Upper lobe of left lung (tissue), 6 donors: ENCODE measurements at regions not wholly inside any gene's neighbourhood (a gene's known extent, or its start where the extent isn't known, plus 50 kb on each side); places are given as distances from the start of the nearest gene placed in this dataset.

Experiments
- ATAC-seq, 2 donors: fragments of 200-7000 bp; cut with Tn5 transposase; one replicate each; pipeline ENCODE4 v1.9.1; 2022; ENCODE audit warnings: mild to moderate bottlenecking in 2 of 2, moderate library complexity in 2 of 2; ENCODE audit not compliant: low FRiP score in 2 of 2
- DNase-seq, 2 donors: peaks; one replicate each; pipeline ENCODE4 v3.0.0-alpha.2; 2019 to 2020
- H3K27ac ChIP-seq, 4 donors: fragments of 200-600 bp; sonication (generic); one replicate each; pipeline ENCODE4 v1.5.1; 2016 to 2019
- H3K27me3 ChIP-seq, 4 donors: fragments of 200-600 bp; sonication (generic); one replicate each; pipeline ENCODE4 v1.5.1; 2017 to 2019
- H3K36me3 ChIP-seq, 4 donors: fragments of 200-600 bp; sonication (generic); one replicate each; pipeline ENCODE4 v1.5.1; 2016 to 2019
- H3K4me1 ChIP-seq, 4 donors: fragments of 200-600 bp; sonication (generic); one replicate each; pipeline ENCODE4 v1.5.1; 2018 to 2019
- H3K4me3 ChIP-seq, 4 donors: fragments of 200-600 bp; sonication (generic); one replicate each; pipeline ENCODE4 v1.5.1; 2017 to 2019; ENCODE audit warnings: mild to moderate bottlenecking in 2 of 4, moderate library complexity in 1 of 4
- H3K9me3 ChIP-seq, 4 donors: fragments of 200-600 bp; sonication (generic); one replicate each; pipeline ENCODE4 v1.5.1; 2018 to 2019
- EP300 ChIP-seq, 4 donors: sonication (generic); formaldehyde crosslinking; IDR thresholded peaks; one replicate each; pipeline ENCODE4 v1.5.1; 2017; ENCODE audit warnings: antibody characterized with exemption in 4 of 4, control low read depth in 2 of 4
- POLR2A ChIP-seq, 4 donors: fragments of 450-650 bp; IDR thresholded peaks; one replicate each; pipeline ENCODE4 v1.5.1; 2016 to 2017; ENCODE audit warnings: antibody characterized with exemption in 4 of 4, mild to moderate bottlenecking in 2 of 4
- POLR2AphosphoS5 ChIP-seq, 2 donors: sonication (generic); formaldehyde crosslinking; IDR thresholded peaks; one replicate each; pipeline ENCODE4 v1.5.1; 2017; ENCODE audit warnings: antibody characterized with exemption in 2 of 2
- WGBS, 2 donors: methylation state at CpG; one replicate each; pipeline ENCODE4 v1.1.5; 2017 to 2018; 5-methylcytosine and 5-hydroxymethylcytosine counted together
- TF ChIP-seq, protein P1 (sequence below), 6 experiments: fragments of 450-650 bp in 4 of 6; fragments of 200-600 bp in 2 of 6; sonication (generic) in 2 of 6; IDR thresholded peaks; one replicate each; pipeline ENCODE4 v1.5.1; 2016 to 2019; ENCODE audit warnings: antibody characterized with exemption in 6 of 6
- donor health status: DM: no; HTN: no; CAD: no; lungs with moderate emphysema.
- donor health status: DM: no; HTN: yes; CAD: no; lungs with severe emphysema.

DNA sequence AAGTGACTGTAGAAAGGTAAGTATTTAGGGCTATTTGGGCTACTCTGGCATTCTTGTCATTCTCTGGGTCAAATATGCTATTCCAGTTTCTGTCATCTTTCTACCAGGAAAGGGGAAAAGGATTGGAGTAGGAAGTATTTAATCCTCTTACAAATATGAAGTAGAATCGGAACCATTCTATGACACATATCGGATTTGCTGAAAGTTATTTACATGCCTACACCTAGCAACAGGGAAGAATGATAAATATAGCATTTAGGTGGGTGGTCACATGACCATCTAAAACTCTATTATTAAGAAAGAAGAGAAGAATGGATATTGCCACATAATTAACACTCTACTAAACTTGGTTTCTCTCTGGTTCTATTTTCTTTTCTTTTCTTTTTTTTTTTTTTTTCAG lies 1353.1 kb downstream of the ZPLD1 start:
- ATAC-seq = no peak
- H3K9me3 ChIP-seq = no peaks in the 10 kb centered on the region
- H3K4me3 ChIP-seq = no peak overlapping the region
- DNase-seq = no peak
- H3K4me1 ChIP-seq = no peaks in the 10 kb centered on the region
- 72 to 81% methylated on average over 2 of the region's 2 CpGs for WGBS, 2 donors
- H3K27ac ChIP-seq = no peak overlapping the region
- TF ChIP-seq EP300 (IDR thresholded peaks at IDR 0.05) = no peak
- TF ChIP-seq POLR2AphosphoS5 (IDR thresholded peaks at IDR 0.05) = no peak
- TF ChIP-seq, protein P1, sequence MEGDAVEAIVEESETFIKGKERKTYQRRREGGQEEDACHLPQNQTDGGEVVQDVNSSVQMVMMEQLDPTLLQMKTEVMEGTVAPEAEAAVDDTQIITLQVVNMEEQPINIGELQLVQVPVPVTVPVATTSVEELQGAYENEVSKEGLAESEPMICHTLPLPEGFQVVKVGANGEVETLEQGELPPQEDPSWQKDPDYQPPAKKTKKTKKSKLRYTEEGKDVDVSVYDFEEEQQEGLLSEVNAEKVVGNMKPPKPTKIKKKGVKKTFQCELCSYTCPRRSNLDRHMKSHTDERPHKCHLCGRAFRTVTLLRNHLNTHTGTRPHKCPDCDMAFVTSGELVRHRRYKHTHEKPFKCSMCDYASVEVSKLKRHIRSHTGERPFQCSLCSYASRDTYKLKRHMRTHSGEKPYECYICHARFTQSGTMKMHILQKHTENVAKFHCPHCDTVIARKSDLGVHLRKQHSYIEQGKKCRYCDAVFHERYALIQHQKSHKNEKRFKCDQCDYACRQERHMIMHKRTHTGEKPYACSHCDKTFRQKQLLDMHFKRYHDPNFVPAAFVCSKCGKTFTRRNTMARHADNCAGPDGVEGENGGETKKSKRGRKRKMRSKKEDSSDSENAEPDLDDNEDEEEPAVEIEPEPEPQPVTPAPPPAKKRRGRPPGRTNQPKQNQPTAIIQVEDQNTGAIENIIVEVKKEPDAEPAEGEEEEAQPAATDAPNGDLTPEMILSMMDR (IDR thresholded peaks at IDR 0.05) = no peak
- TF ChIP-seq POLR2A (IDR thresholded peaks at IDR 0.05) = no peak
- H3K27me3 ChIP-seq = no peaks in the 10 kb centered on the region
- no peaks in the 10 kb centered on the region for H3K36me3 ChIP-seq

DNA sequence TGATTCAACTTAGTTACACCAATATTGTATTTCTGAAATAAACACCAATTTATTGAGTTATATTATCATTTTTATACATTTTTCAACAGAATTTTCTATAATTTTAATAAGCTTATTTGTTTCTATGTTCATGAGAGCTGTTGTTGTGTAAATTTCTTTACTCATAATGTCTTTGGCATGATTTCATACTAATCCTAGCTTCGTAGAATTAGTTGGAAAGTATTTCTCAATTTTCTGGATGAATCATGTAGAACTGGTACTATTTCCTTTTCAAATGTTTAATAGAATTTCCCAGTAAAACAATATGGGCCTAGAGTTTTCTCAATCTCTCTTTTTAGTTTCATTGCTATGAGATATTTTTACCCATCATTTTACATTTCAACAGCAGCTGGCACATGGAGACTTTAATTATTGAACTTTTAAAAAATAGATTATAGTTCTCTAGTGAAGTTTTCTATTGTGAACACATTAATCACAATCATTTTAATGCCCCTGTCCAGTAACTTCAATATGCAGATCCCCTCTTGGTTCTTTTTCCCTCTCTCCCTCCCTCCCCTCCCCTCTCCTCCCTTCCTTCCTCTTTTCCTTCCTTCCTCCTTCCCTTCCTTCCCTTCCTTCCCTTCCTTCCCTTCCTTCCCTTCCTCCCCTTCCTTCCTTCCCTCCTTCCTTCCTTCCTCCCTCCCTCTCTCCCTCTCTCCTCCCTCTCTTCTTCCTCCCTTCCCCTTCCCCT lies 1357.1 kb downstream of the ZPLD1 start:
- 36 to 86% methylated on average over 1 of the region's 1 CpG for WGBS, 2 donors
- no peak overlapping the region for H3K4me3 ChIP-seq
- no peaks in the 10 kb centered on the region for H3K9me3 ChIP-seq
- ATAC-seq = no peak
- H3K27me3 ChIP-seq = no peaks in the 10 kb centered on the region
- H3K27ac ChIP-seq = no peak overlapping the region
- TF ChIP-seq, protein P1 (IDR thresholded peaks at IDR 0.05) = no peak
- TF ChIP-seq EP300 (IDR thresholded peaks at IDR 0.05) (no peak), POLR2AphosphoS5 (IDR thresholded peaks at IDR 0.05) (no peak), POLR2A (IDR thresholded peaks at IDR 0.05) (no peak)
- no peak for DNase-seq
- no peaks in the 10 kb centered on the region for H3K36me3 ChIP-seq
- no peaks in the 10 kb centered on the region for H3K4me1 ChIP-seq

DNA sequence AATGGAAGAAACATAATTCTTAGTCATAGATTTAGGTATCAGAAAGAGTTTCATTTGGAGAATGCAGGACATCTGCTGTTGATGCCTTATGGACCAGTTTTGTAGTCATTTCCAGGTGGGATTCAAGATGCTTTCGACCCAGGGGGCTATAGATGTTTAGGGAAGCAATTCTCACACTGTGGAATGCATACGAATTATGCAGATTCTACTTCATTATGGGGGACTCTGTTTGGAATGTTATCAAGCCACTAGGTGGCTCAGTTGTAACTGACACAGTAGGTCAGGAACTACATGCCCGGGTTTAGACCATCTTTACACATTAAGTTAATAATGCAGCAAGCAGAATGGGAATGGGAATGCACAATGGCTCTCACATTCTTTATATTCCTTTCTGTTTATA lies 1359.8 kb downstream of the ZPLD1 start:
- H3K9me3 ChIP-seq = no peaks in the 10 kb centered on the region
- DNase-seq (no peak), ATAC-seq (no peak)
- H3K36me3 ChIP-seq = no peaks in the 10 kb centered on the region
- no peak overlapping the region for H3K4me3 ChIP-seq
- no peak for TF ChIP-seq POLR2AphosphoS5 (IDR thresholded peaks at IDR 0.05)
- TF ChIP-seq, protein P1 (IDR thresholded peaks at IDR 0.05) = no peak
- no peak for TF ChIP-seq EP300 (IDR thresholded peaks at IDR 0.05)
- TF ChIP-seq POLR2A (IDR thresholded peaks at IDR 0.05) = no peak
- no peaks in the 10 kb centered on the region for H3K27me3 ChIP-seq
- 22 to 56% methylated on average over 3 of the region's 3 CpGs for WGBS, 2 donors
- H3K4me1 ChIP-seq = no peaks in the 10 kb centered on the region
- H3K27ac ChIP-seq = no peak overlapping the region

DNA sequence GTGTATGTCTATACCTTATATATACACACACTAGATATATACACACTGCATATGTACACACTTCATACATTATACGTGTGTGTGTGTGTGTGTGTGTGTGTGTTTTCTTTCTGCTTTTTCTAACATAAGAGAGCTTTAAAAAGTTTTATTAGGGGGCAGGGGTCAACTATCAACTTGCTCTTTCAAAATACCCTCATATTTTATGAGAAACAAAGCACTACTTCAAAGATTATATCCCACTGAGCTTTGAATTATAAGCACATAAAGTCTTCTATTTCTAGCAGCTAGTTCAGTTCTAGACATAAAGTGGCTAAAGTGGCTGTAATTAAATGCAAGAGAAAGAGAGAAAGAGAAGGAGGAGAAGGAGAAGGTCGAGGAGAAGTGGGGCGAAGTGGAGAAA lies 1361.3 kb downstream of the ZPLD1 start:
- 76 to 77% methylated on average over 3 of the region's 3 CpGs for WGBS, 2 donors
- Histone ChIP-seq H3K4me1 (no peaks in the 10 kb centered on the region), H3K27ac (no peak overlapping the region), H3K36me3 (no peaks in the 10 kb centered on the region), H3K4me3 (no peak overlapping the region), H3K27me3 (no peaks in the 10 kb centered on the region), H3K9me3 (no peaks in the 10 kb centered on the region)
- ATAC-seq (no peak), DNase-seq (no peak)
- no peak for TF ChIP-seq POLR2AphosphoS5 (IDR thresholded peaks at IDR 0.05)
- no peak for TF ChIP-seq POLR2A (IDR thresholded peaks at IDR 0.05)
- no peak for TF ChIP-seq EP300 (IDR thresholded peaks at IDR 0.05)
- TF ChIP-seq, protein P1 (IDR thresholded peaks at IDR 0.05) = no peak

DNA sequence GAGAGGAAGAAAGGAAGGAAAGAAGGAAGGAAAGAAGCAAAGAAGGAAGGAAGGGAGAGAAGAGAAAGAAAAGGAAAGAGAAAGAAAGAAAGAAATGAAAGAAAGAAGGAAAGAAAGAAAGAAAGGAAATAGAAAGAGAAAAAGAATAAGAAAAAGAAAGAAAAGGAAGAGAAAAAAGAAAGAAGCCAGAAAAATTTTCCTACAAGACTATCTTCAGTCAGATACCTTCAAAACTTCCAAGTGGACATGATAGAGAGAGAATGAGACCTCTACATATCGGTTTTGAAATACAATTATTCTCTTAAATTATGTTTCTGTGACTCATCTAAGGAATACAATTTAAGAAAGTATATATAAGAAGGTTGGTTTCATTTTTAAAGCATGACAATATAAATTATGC lies 1369.0 kb downstream of the ZPLD1 start:
- no peaks in the 10 kb centered on the region for H3K36me3 ChIP-seq
- peaks cover 0 to 9% (median 0%) of the 10 kb centered on the region in 4 donors for H3K9me3 ChIP-seq
- no peaks in the 10 kb centered on the region for H3K27me3 ChIP-seq
- no peaks in the 10 kb centered on the region for H3K4me1 ChIP-seq
- 64 to 80% methylated on average over 1 of the region's 1 CpG for WGBS, 2 donors
- H3K27ac ChIP-seq = no peak overlapping the region
- no peak for TF ChIP-seq POLR2A (IDR thresholded peaks at IDR 0.05)
- no peak for TF ChIP-seq EP300 (IDR thresholded peaks at IDR 0.05)
- TF ChIP-seq, protein P1 (IDR thresholded peaks at IDR 0.05) = no peak
- no peak for TF ChIP-seq POLR2AphosphoS5 (IDR thresholded peaks at IDR 0.05)
- ATAC-seq (no peak), DNase-seq (no peak)
- no peak overlapping the region for H3K4me3 ChIP-seq
